Panc1 (cell line): ENCODE measurements at regions not wholly inside any gene's neighbourhood (a gene's known extent, or its start where the extent isn't known, plus 50 kb on each side); places are given as distances from the start of the nearest gene placed in this dataset.

Source experiments
- ATAC-seq: fragments of 200-7000 bp; cut with Tn5 transposase; 2 replicates; pipeline ENCODE4 v1.9.1; 2020; ENCODE audit warnings: mild to moderate bottlenecking, moderate library complexity
- BruUV-seq: library from RNA; stranded (reverse); fragments of 400-500 nt; replicated peaks from 2 replicates; lab custom pipeline; 2021; lab: Mats Ljungman, UMichigan
- CTCF ChIA-PET: fragments of 300-600 bp; sonication (Branson Sonifier 250); formaldehyde crosslinking; loops from one replicate; lab custom pipeline; 2022; ENCODE audit warnings: antibody characterized with exemption; lab: Charles Lee
- POLR2A ChIA-PET: fragments of 300-600 bp; sonication (Branson Sonifier 250); formaldehyde crosslinking; loops from one replicate; lab custom pipeline; 2022; ENCODE audit warnings: antibody characterized with exemption; lab: Charles Lee
- DNase-seq: peaks from one replicate; pipeline ENCODE4 v3.0.0-alpha.2; 2010; ENCODE audit warnings: low read depth, low spot score
- H3K27ac ChIP-seq: 2 replicates; pipeline ENCODE4 v1.5.1; 2011; ENCODE audit warnings: mild to moderate bottlenecking, low read length, inconsistent platforms
- H3K27me3 ChIP-seq: fragments of 200-500 bp; sonication (Bioruptor generic); 2 replicates; pipeline ENCODE4 v1.6.0; 2014; ENCODE audit warnings: low read length, inconsistent platforms; ENCODE audit not compliant: control insufficient read depth, insufficient read depth
- H3K36me3 ChIP-seq: fragments of 200-500 bp; sonication (Bioruptor generic); 2 replicates; pipeline ENCODE4 v1.5.1; 2014; ENCODE audit warnings: inconsistent platforms, mild to moderate bottlenecking, low read length, moderate library complexity; ENCODE audit not compliant: control insufficient read depth, insufficient read depth
- H3K4me1 ChIP-seq: 2 replicates; pipeline ENCODE4 v1.5.1; 2011; ENCODE audit warnings: inconsistent platforms, mild to moderate bottlenecking, low read length, moderate library complexity; ENCODE audit not compliant: control insufficient read depth, insufficient read depth
- H3K4me3 ChIP-seq, 2 experiments: 2 replicates each; pipeline ENCODE4 v1.5.1; 2011 to 2012; ENCODE audit warnings: low read depth in 2 of 2, low read length in 2 of 2, mild to moderate bottlenecking in 2 of 2, inconsistent platforms in 1 of 2, moderate library complexity in 1 of 2
- H3K9me3 ChIP-seq: fragments of 200-500 bp; sonication (Bioruptor generic); 2 replicates; pipeline ENCODE4 v1.5.1; 2014; ENCODE audit warnings: low read depth, mild to moderate bottlenecking, inconsistent platforms, low read length, moderate library complexity; ENCODE audit not compliant: control insufficient read depth, insufficient read depth
- POLR2AphosphoS5 ChIP-seq: IDR thresholded peaks from 2 replicates; pipeline ENCODE4 v1.6.1; 2012; ENCODE audit warnings: mild to moderate bottlenecking, low read depth, low read length, moderate library complexity
- REST ChIP-seq, 2 experiments: IDR thresholded peaks; 2 replicates each; pipeline ENCODE4 v1.6.1; 2011 to 2012; ENCODE audit warnings: low read depth in 2 of 2, control low read depth in 1 of 2, low read length in 1 of 2, mild to moderate bottlenecking in 1 of 2, moderate library complexity in 1 of 2; ENCODE audit not compliant: insufficient read depth in 1 of 2
- SIN3A ChIP-seq: IDR thresholded peaks from 2 replicates; pipeline ENCODE4 v1.6.1; 2012; ENCODE audit warnings: low read depth, mild to moderate bottlenecking, low read length, moderate library complexity, borderline replicate concordance; ENCODE audit not compliant: insufficient read depth
- TCF7L2 ChIP-seq: IDR thresholded peaks from 2 replicates; pipeline ENCODE4 v1.6.1; 2011; ENCODE audit warnings: mild to moderate bottlenecking, low read depth, low read length, inconsistent platforms
- in situ Hi-C: cut with HindIII; loops from 2 replicates; pipeline ENCODE4 v1.10.0; 2016; ENCODE audit warnings: low sequenced_read_pairs, low pct_unique_long_range_greater_than_20kb
- intact Hi-C: fragments of 100-400 bp; cut with micrococcal nuclease; formaldehyde crosslinking; loops from one replicate; pipeline ENCODE4 v1.10.0; 2022; ENCODE audit not compliant: unreplicated experiment
- TF ChIP-seq, protein P1 (sequence below): fragments of 450-650 bp; IDR thresholded peaks from 2 replicates; pipeline ENCODE4 v1.5.1; 2017; ENCODE audit warnings: mild to moderate bottlenecking

GRCh38 chr5:2166306-2166978, 283.7 kb upstream of the IRX4 start:
- ATAC-seq (no peak; the same call in 1 of the 2 replicates), DNase-seq (no peak)
- TF ChIP-seq TCF7L2 (no peak), REST (IDR thresholded peaks at IDR 0.05; ENCODE audit: insufficient read depth in 1 of 2, low read depth in 2 of 2, low read length in 1 of 2) (no peak), SIN3A (no peak), POLR2AphosphoS5 (no peak)
- TF ChIP-seq, protein P1, sequence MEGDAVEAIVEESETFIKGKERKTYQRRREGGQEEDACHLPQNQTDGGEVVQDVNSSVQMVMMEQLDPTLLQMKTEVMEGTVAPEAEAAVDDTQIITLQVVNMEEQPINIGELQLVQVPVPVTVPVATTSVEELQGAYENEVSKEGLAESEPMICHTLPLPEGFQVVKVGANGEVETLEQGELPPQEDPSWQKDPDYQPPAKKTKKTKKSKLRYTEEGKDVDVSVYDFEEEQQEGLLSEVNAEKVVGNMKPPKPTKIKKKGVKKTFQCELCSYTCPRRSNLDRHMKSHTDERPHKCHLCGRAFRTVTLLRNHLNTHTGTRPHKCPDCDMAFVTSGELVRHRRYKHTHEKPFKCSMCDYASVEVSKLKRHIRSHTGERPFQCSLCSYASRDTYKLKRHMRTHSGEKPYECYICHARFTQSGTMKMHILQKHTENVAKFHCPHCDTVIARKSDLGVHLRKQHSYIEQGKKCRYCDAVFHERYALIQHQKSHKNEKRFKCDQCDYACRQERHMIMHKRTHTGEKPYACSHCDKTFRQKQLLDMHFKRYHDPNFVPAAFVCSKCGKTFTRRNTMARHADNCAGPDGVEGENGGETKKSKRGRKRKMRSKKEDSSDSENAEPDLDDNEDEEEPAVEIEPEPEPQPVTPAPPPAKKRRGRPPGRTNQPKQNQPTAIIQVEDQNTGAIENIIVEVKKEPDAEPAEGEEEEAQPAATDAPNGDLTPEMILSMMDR, result no peak
- ChIA-PET POLR2A (no interaction called here), CTCF (no interaction called here)
- Histone ChIP-seq H3K27me3 (no peaks in the 10 kb centered on the region; the same call in 1 of the 2 replicates), H3K27ac (no peak overlapping the region), H3K4me1 (no peaks in the 10 kb centered on the region), H3K9me3 (no peaks in the 10 kb centered on the region), H3K36me3 (no peaks in the 10 kb centered on the region), H3K4me3 (no peak overlapping the region)
- BruUV-seq, result no TSS peak
- intact Hi-C loops, result no loop called here
- in situ Hi-C loops, result no loop called here

DNA sequence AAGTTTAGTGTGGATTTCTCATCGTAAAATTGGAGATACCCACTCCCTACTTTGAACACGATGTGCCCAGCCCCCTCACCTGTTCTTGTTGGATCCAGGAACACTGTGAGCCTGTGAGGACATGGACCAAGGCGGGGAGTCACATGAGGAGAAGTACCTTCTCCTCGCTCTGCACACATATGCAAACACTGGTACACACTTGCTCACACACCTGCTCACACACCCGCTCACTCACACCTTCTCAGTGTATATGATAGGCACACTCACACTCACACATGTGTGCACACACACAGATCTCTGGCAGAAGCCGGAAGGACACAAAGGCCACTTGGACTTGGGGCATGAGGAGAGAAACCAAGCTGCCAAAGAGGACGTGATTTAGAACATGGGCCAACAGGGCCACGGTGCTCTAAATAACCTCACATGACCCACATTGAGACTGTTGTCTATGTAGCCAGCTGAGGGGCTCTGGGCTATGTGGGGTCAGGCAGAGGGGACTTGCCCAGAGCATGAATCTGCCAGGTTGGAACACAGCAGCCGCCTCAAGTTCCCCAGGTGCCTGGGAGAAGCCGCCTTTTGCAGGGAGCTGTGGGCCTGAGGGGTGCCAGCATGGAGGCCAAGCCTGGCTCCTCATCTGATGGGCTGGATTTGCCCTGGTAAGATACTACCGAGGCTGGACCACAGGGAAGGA, 283.0 kb upstream of the IRX4 start:
- POLR2A ChIA-PET, result no interaction called here
- intact Hi-C loops, result no loop called here
- Histone ChIP-seq H3K36me3 (no peaks in the 10 kb centered on the region), H3K4me1 (no peaks in the 10 kb centered on the region), H3K27ac (no peak overlapping the region), H3K9me3 (no peaks in the 10 kb centered on the region), H3K27me3 (no peaks in the 10 kb centered on the region; the same call in 1 of the 2 replicates), H3K4me3 (no peak overlapping the region)
- no peak for ATAC-seq
- CTCF ChIA-PET, result no interaction called here
- no TSS peak for BruUV-seq
- TF ChIP-seq POLR2AphosphoS5 (no peak), REST (IDR thresholded peaks at IDR 0.05; ENCODE audit: insufficient read depth in 1 of 2, low read depth in 2 of 2, low read length in 1 of 2) (no peak), TCF7L2 (no peak), SIN3A (no peak)
- TF ChIP-seq, protein P1, result no peak
- in situ Hi-C loops, result no loop called here
- DNase-seq, result no peak
